ENCODE measurements at regions not wholly inside any gene's neighbourhood (a gene's known extent, or its start where the extent isn't known, plus 50 kb on each side); places are given as distances from the start of the nearest gene placed in this dataset.

DNA sequence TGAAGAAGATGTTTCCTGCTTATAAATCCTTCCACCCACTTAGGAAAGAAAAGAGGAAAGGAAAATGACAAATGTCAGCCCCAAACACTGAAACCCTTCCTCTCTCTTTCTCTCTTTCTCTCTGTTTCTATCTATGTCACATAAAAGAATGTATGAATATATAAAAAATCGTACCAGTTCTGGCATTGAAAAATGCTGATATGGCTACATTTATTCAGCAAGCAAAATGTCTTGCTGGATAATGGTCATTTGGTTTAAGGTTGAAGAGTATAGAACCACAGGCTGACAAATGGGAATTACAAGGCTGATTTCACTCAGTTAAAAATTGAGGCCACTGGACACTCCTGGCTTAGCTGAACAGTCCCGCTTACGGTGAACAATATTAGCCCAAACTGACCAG is 335.9 kb downstream of the PARP8 start:
- Histone ChIP-seq H3K4me3 (ENCODE audit: low read length) (no peak overlapping the region), H3K4me1 (ENCODE audit: control insufficient read depth, low read depth, low read length) (no peaks in the 10 kb centered on the region), H3K27ac (ENCODE audit: low read length) (no peak overlapping the region), H3K9me3 (ENCODE audit: control insufficient read depth, low read depth, low read length) (no peaks in the 10 kb centered on the region), H3K27me3 (ENCODE audit: control insufficient read depth, insufficient read depth, low read length) (no peaks in the 10 kb centered on the region), H3K9ac (ENCODE audit: low read length) (no peak overlapping the region), H3K36me3 (ENCODE audit: control insufficient read depth, low read depth, low read length) (no peaks in the 10 kb centered on the region)

DNA sequence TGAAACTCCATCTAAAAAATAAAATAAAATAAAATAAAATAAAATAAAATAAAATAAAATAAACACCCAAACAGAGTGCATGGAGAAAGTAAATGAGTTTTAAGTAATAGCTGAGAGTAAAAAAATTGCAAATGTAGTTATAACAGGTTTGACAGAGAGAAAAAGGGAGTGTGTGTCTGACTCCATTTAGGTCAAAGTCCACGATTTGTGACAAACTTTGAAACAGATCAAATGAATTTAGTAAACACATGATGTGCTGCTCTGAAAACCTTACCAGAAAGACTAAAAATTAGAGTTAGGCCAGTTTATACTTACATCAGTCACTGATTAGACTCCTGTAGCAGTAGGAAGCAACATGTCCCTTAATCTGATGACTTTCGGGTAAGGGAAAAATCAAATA is 346.6 kb downstream of the PARP8 start:
- no peak overlapping the region for H3K4me3 ChIP-seq (ENCODE audit: low read length)
- no peak overlapping the region for H3K9ac ChIP-seq (ENCODE audit: low read length)
- no peaks in the 10 kb centered on the region for H3K27me3 ChIP-seq (ENCODE audit: control insufficient read depth, insufficient read depth, low read length)
- H3K4me1 ChIP-seq (ENCODE audit: control insufficient read depth, low read depth, low read length): no peaks in the 10 kb centered on the region
- no peak overlapping the region for H3K27ac ChIP-seq (ENCODE audit: low read length)
- no peaks in the 10 kb centered on the region for H3K36me3 ChIP-seq (ENCODE audit: control insufficient read depth, low read depth, low read length)
- no peaks in the 10 kb centered on the region for H3K9me3 ChIP-seq (ENCODE audit: control insufficient read depth, low read depth, low read length)

DNA sequence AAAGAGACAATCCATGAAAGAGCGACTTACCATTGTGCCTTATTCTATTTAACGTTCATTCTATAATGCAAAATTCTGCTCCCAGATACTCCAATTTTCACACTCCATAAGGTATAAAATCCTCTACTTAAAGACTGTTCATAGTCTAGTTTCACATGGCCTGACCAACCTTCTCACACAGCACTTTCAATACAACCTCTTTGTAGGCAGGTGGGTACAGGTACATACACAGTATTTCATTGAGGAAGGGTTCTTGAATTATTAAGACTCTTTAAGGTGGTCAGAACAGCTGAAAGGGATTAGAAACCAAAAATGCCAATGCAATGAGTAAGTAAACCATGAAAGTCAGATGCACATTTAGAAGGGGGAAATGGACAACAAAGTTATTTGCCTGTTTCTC is 352.0 kb downstream of the PARP8 start:
- Histone ChIP-seq H3K4me3 (ENCODE audit: low read length) (no peak overlapping the region), H3K27me3 (ENCODE audit: control insufficient read depth, insufficient read depth, low read length) (no peaks in the 10 kb centered on the region), H3K9me3 (ENCODE audit: control insufficient read depth, low read depth, low read length) (no peaks in the 10 kb centered on the region), H3K27ac (ENCODE audit: low read length) (no peak overlapping the region), H3K36me3 (ENCODE audit: control insufficient read depth, low read depth, low read length) (no peaks in the 10 kb centered on the region), H3K4me1 (ENCODE audit: control insufficient read depth, low read depth, low read length) (no peaks in the 10 kb centered on the region), H3K9ac (ENCODE audit: low read length) (no peak overlapping the region)

DNA sequence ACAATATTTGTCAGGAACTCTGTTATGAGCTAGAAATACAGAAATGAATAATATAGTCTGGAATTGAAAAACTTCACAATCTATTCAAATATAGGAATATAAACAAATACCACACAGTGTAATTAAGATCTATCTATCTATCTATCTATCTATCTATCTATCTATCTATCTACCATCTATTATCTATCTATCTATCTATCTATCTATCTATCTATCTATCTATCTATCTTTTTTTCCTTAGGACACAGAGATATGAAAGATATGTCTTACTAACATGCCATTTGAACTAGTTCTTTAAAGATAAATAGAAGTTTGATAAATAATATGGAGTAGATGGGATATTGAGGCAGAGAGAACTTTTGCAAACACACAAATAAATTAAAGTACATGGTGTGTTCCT is 357.8 kb downstream of the PARP8 start:
- Histone ChIP-seq H3K36me3 (ENCODE audit: control insufficient read depth, low read depth, low read length) (no peaks in the 10 kb centered on the region), H3K27me3 (ENCODE audit: control insufficient read depth, insufficient read depth, low read length) (no peaks in the 10 kb centered on the region), H3K4me3 (ENCODE audit: low read length) (no peak overlapping the region), H3K9me3 (ENCODE audit: control insufficient read depth, low read depth, low read length) (no peaks in the 10 kb centered on the region), H3K27ac (ENCODE audit: low read length) (no peak overlapping the region), H3K4me1 (ENCODE audit: control insufficient read depth, low read depth, low read length) (no peaks in the 10 kb centered on the region), H3K9ac (ENCODE audit: low read length) (no peak overlapping the region)

DNA sequence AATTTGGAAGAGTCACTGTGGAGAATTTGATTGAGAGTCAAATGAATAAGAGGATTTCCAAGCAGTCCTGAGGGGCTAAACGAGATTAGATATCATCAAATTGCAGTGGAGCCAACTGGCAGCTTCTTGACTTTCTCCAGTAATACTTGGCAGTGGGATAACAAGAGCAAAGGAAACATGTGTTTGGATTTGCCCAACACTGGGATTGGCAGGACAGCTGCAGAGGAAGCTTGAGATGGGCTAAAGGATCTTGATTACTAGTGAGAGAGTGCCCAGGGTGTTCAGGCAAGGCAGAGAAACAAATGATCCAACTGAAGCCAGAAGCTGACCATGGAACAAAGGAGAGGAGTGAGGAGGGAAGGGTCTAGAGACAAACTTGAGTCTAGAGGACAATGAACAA is 356.0 kb upstream of the ISL1 start:
- Histone ChIP-seq H3K4me3 (ENCODE audit: low read length) (no peak overlapping the region), H3K9ac (ENCODE audit: low read length) (no peak overlapping the region), H3K9me3 (ENCODE audit: control insufficient read depth, low read depth, low read length) (no peaks in the 10 kb centered on the region), H3K27me3 (ENCODE audit: control insufficient read depth, insufficient read depth, low read length) (no peaks in the 10 kb centered on the region), H3K36me3 (ENCODE audit: control insufficient read depth, low read depth, low read length) (no peaks in the 10 kb centered on the region), H3K27ac (ENCODE audit: low read length) (no peak overlapping the region), H3K4me1 (ENCODE audit: control insufficient read depth, low read depth, low read length) (no peaks in the 10 kb centered on the region)

DNA sequence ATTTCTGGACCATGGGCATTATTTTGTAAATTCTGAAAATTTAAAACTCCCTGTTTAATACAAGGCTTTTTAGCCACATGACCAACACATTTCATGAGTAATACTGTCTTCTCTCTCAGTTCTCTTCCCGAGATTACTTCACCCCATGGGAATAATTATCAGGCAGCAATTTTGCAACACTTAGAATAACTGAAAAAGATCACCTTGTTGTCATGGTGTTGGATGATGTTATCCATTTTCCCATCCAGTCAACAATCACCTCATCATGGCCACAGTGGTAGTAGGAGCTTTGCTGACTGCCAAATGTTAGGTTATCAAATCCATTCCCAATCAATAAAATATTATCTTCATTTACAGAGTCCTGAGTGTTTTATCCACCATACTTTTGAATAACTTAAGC is 354.9 kb upstream of the ISL1 start:
- Histone ChIP-seq H3K4me3 (ENCODE audit: low read length) (no peak overlapping the region), H3K9ac (ENCODE audit: low read length) (no peak overlapping the region), H3K27me3 (ENCODE audit: control insufficient read depth, insufficient read depth, low read length) (no peaks in the 10 kb centered on the region), H3K36me3 (ENCODE audit: control insufficient read depth, low read depth, low read length) (no peaks in the 10 kb centered on the region), H3K4me1 (ENCODE audit: control insufficient read depth, low read depth, low read length) (no peaks in the 10 kb centered on the region), H3K9me3 (ENCODE audit: control insufficient read depth, low read depth, low read length) (no peaks in the 10 kb centered on the region), H3K27ac (ENCODE audit: low read length) (no peak overlapping the region)

DNA sequence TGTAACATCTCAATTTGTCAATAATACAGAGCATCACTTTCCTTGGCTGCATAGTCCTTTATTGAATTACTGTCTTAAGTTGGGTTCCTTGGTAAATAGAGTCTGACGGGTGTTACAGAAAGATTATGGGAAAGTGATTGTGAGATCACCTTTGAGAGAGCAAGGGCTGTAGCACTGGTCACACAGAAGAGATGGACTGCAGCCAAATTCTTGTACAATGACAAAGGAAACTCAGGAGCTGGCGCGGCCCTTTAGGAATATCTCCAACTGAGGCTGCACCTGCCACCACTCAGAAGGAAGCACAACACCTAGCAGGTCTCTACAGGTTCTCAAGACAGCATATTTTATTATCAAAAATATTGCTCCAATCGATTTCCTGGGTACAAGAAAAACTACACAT is 350.0 kb upstream of the ISL1 start:
- Histone ChIP-seq H3K9me3 (ENCODE audit: control insufficient read depth, low read depth, low read length) (no peaks in the 10 kb centered on the region), H3K36me3 (ENCODE audit: control insufficient read depth, low read depth, low read length) (no peaks in the 10 kb centered on the region), H3K27me3 (ENCODE audit: control insufficient read depth, insufficient read depth, low read length) (no peaks in the 10 kb centered on the region), H3K9ac (ENCODE audit: low read length) (no peak overlapping the region), H3K4me3 (ENCODE audit: low read length) (no peak overlapping the region), H3K27ac (ENCODE audit: low read length) (no peak overlapping the region), H3K4me1 (ENCODE audit: control insufficient read depth, low read depth, low read length) (no peaks in the 10 kb centered on the region)

DNA sequence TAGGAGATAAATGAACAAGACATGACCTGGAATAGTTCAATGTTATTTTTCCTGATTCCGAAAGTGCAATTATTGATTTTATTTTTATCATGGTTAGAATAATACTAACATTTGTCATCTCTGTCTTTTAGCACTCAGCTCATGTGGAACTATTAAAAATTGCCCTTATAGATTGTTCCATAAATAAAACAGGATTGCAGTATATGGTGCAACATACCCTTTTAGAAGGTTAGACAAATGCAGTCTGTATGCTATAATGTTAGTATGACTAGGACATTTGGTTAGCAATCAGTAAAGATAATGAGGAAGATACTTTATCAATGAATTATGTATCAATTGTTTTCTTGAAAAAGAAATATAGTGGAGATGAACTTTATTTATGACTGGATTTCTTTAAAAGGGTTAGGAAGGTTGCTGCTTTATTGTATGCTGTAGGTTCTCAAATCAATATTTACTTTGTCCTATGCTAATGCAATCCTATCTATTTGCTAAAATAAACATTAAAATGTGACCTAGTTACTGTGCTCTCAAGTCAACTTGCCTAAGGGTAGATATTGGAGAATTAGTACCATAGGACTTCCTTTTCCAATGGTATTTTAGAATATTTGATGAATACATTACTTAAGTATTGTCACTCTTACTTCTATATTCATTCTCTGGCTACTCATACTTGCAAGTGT is 348.9 kb upstream of the ISL1 start:
- no peaks in the 10 kb centered on the region for H3K9me3 ChIP-seq (ENCODE audit: control insufficient read depth, low read depth, low read length)
- no peak overlapping the region for H3K4me3 ChIP-seq (ENCODE audit: low read length)
- H3K9ac ChIP-seq (ENCODE audit: low read length): no peak overlapping the region
- H3K4me1 ChIP-seq (ENCODE audit: control insufficient read depth, low read depth, low read length): peaks cover 7% of the 10 kb centered on the region
- no peak overlapping the region for H3K27ac ChIP-seq (ENCODE audit: low read length)
- no peaks in the 10 kb centered on the region for H3K27me3 ChIP-seq (ENCODE audit: control insufficient read depth, insufficient read depth, low read length)
- no peaks in the 10 kb centered on the region for H3K36me3 ChIP-seq (ENCODE audit: control insufficient read depth, low read depth, low read length)

DNA sequence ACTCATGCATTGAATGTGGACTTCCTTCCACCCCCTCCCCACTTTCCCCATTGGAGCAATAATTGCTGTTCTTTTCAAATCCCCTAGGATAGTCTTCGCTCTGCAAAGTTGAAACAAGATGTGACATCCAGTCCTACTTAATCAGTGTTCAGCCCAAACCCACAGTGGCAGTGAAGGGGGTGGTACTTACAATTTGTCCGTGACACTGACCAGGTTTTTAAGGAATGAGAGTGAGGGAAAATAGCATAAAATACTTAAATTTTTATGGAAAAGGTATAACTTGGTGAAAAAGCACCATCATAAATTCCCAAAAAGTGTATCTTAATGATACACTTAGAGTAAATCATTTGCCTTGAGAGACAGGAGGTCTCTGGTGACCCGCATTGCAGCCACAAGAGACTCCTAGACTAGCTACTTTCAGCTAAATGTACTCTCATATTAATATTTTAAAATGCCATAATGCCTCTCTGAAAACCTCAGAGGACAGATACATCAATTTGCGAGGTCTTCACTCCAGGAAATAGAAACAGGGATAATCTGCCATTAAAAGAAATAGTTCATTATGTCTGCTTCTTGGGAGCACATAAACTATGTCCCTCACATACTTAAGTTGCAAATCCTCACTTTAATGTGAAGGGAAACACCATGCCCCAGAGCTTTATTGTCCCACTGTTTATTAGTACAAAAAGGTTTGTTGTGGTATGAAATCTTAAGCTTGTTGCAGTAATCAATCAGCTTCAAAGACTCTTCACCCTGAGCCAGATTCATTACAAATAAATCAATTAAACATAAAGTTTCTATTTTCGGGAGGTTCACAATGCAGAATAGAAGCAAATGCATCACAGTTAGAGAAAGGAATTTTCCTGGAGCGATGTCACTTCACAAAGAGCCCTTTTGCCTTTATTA is 343.6 kb upstream of the ISL1 start:
- peaks cover 7% of the 10 kb centered on the region for H3K4me1 ChIP-seq (ENCODE audit: control insufficient read depth, low read depth, low read length)
- no peak overlapping the region for H3K9ac ChIP-seq (ENCODE audit: low read length)
- no peaks in the 10 kb centered on the region for H3K27me3 ChIP-seq (ENCODE audit: control insufficient read depth, insufficient read depth, low read length)
- H3K4me3 ChIP-seq (ENCODE audit: low read length): no peak overlapping the region
- H3K9me3 ChIP-seq (ENCODE audit: control insufficient read depth, low read depth, low read length): no peaks in the 10 kb centered on the region
- H3K27ac ChIP-seq (ENCODE audit: low read length): no peak overlapping the region
- no peaks in the 10 kb centered on the region for H3K36me3 ChIP-seq (ENCODE audit: control insufficient read depth, low read depth, low read length)

DNA sequence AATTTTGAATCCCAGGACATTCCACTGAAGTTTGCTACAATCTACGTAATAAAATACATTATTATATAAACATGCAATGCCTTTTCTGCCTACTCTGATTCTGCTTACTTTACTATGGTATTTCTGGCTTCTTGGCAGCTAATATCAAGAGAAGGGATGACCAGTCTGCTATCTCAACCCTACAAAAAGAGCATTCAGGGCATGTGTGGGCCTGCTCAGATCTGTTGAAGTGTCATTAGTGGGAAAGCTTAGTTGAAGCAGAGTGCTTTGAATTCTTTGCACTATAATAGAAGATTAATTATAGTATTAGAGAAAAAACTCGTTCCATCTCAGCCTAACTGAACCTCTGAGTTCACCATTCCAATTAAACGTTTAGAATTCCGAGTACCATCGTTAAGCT is 339.5 kb upstream of the ISL1 start:
- Histone ChIP-seq H3K4me3 (ENCODE audit: low read length) (no peak overlapping the region), H3K27ac (ENCODE audit: low read length) (no peak overlapping the region), H3K9ac (ENCODE audit: low read length) (no peak overlapping the region), H3K9me3 (ENCODE audit: control insufficient read depth, low read depth, low read length) (no peaks in the 10 kb centered on the region), H3K36me3 (ENCODE audit: control insufficient read depth, low read depth, low read length) (no peaks in the 10 kb centered on the region), H3K27me3 (ENCODE audit: control insufficient read depth, insufficient read depth, low read length) (no peaks in the 10 kb centered on the region), H3K4me1 (ENCODE audit: control insufficient read depth, low read depth, low read length) (peaks cover 3% of the 10 kb centered on the region)

DNA sequence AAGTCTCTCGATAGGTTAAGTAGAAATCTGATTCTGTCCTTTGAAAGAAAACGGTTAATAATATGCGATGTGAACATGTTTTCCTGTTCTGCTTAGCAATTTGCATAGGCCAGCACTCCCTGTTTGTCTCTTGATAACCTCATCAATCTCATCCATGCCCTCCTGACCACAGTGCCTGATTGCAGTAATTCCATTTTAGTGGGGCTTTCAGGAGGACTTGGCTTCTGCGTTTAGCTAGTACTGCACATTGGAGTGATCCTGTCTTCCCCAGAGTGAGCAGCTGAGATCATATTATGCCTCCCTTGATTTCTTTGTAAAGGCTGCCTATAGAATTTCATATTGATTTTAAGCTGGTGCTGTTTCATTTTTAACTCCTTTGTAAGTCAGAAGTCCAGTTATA is 335.9 kb upstream of the ISL1 start:
- H3K4me3 ChIP-seq (ENCODE audit: low read length): no peak overlapping the region
- no peaks in the 10 kb centered on the region for H3K27me3 ChIP-seq (ENCODE audit: control insufficient read depth, insufficient read depth, low read length)
- no peaks in the 10 kb centered on the region for H3K4me1 ChIP-seq (ENCODE audit: control insufficient read depth, low read depth, low read length)
- no peaks in the 10 kb centered on the region for H3K36me3 ChIP-seq (ENCODE audit: control insufficient read depth, low read depth, low read length)
- H3K9ac ChIP-seq (ENCODE audit: low read length): no peak overlapping the region
- no peak overlapping the region for H3K27ac ChIP-seq (ENCODE audit: low read length)
- no peaks in the 10 kb centered on the region for H3K9me3 ChIP-seq (ENCODE audit: control insufficient read depth, low read depth, low read length)

DNA sequence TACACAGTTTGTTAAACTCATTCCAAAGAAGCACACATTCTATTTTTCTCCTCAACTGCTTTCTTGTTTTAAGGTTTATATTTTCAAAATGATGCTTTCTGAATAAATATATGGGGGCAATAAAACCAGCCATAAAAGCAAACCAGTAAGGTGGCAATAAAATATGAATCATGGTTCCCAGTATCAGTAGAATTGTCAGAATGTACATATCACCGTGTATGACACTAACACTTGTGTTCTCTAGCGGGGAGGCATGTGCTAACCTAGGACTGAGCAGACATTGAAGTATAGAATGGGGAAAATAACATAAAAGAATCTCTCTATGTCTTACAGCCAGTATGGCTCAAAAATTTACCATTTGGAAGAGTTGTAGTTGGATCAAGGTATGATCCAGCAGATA is 329.9 kb upstream of the ISL1 start:
- Histone ChIP-seq H3K27me3 (ENCODE audit: control insufficient read depth, insufficient read depth, low read length) (no peaks in the 10 kb centered on the region), H3K4me3 (ENCODE audit: low read length) (no peak overlapping the region), H3K9ac (ENCODE audit: low read length) (no peak overlapping the region), H3K9me3 (ENCODE audit: control insufficient read depth, low read depth, low read length) (no peaks in the 10 kb centered on the region), H3K4me1 (ENCODE audit: control insufficient read depth, low read depth, low read length) (no peaks in the 10 kb centered on the region), H3K27ac (ENCODE audit: low read length) (no peak overlapping the region), H3K36me3 (ENCODE audit: control insufficient read depth, low read depth, low read length) (no peaks in the 10 kb centered on the region)
